OCI-LY1 (cell line): ENCODE measurements at regions not wholly inside any gene's neighbourhood (a gene's known extent, or its start where the extent isn't known, plus 50 kb on each side); places are given as distances from the start of the nearest gene placed in this dataset.
"Not testable (repeated sequence)": the region's sequence is repeated elsewhere in the genome, so short reads cannot be mapped to it uniquely, and the experiment has no call there.

Source experiments
- H2AFZ ChIP-seq: fragments of 200-600 bp; sonication (generic), shearing (Covaris generic); 2 replicates; pipeline ENCODE4 v1.6.0; 2014; ENCODE audit warnings: antibody characterized with exemption, mild to moderate bottlenecking, low read length
- H3F3A ChIP-seq: fragments of 200-600 bp; sonication (generic), shearing (Covaris generic); 2 replicates; pipeline ENCODE4 v1.6.0; 2014; ENCODE audit warnings: mild to moderate bottlenecking, antibody characterized with exemption, low read length, moderate library complexity; ENCODE audit not compliant: insufficient read depth
- H3K27ac ChIP-seq: fragments of 200-600 bp; sonication (generic); 2 replicates; pipeline ENCODE4 v1.5.1; 2014; ENCODE audit warnings: low read length, mixed run types, mild to moderate bottlenecking, low read depth; ENCODE audit not compliant: poor library complexity, severe bottlenecking
- H3K27me3 ChIP-seq: fragments of 200-600 bp; sonication (generic); 2 replicates; pipeline ENCODE4 v1.6.0; 2014; ENCODE audit warnings: antibody characterized with exemption, mild to moderate bottlenecking, low read length, moderate library complexity; ENCODE audit not compliant: insufficient read depth
- H3K36me3 ChIP-seq: fragments of 200-600 bp; sonication (generic); 2 replicates; pipeline ENCODE4 v1.6.1; 2014; ENCODE audit warnings: mild to moderate bottlenecking, antibody characterized with exemption, low read length, moderate library complexity, mixed read lengths; ENCODE audit not compliant: insufficient read depth
- H3K4me1 ChIP-seq: fragments of 200-600 bp; sonication (generic); 2 replicates; pipeline ENCODE4 v1.5.1; 2014; ENCODE audit warnings: mild to moderate bottlenecking, low read length, moderate library complexity; ENCODE audit not compliant: insufficient read depth, severe bottlenecking
- H3K4me2 ChIP-seq: fragments of 200-600 bp; sonication (generic), shearing (Covaris generic); 2 replicates; pipeline ENCODE4 v1.6.1; 2014; ENCODE audit warnings: low read length
- H3K4me3 ChIP-seq: fragments of 200-600 bp; sonication (generic); 2 replicates; pipeline ENCODE4 v1.5.1; 2014; ENCODE audit warnings: low read length, low read depth, mild to moderate bottlenecking, mixed read lengths; ENCODE audit not compliant: poor library complexity, severe bottlenecking
- H3K79me2 ChIP-seq: fragments of 200-600 bp; shearing (Covaris generic); 2 replicates; pipeline ENCODE4 v1.6.1; 2016; ENCODE audit warnings: mixed run types, low read length, mixed read lengths; ENCODE audit not compliant: insufficient read depth
- H3K9ac ChIP-seq: fragments of 200-600 bp; sonication (generic), shearing (Covaris generic); 2 replicates; pipeline ENCODE4 v1.6.1; 2014; ENCODE audit warnings: mild to moderate bottlenecking, low read length, mixed read lengths
- H3K9me2 ChIP-seq: fragments of 200-600 bp; sonication (generic), shearing (Covaris generic); 2 replicates; pipeline ENCODE4 v1.6.1; 2014; ENCODE audit warnings: low read depth, mild to moderate bottlenecking, low read length, mixed read lengths
- H3K9me3 ChIP-seq: fragments of 200-600 bp; shearing (Covaris generic); 2 replicates; pipeline ENCODE4 v1.6.1; 2014; ENCODE audit warnings: low read length, mixed read lengths
- H4K20me1 ChIP-seq: fragments of 200-600 bp; sonication (generic), shearing (Covaris generic); 2 replicates; pipeline ENCODE4 v1.6.0; 2016; ENCODE audit warnings: mild to moderate bottlenecking, low read length; ENCODE audit not compliant: insufficient read depth
- CTCF ChIP-seq: fragments of 200-600 bp; sonication (generic), shearing (Covaris generic); IDR thresholded peaks from 2 replicates; pipeline ENCODE4 v1.5.1; 2017; ENCODE audit warnings: mild to moderate bottlenecking, antibody characterized with exemption, low read length, moderate library complexity, mixed read lengths
- EZH2 ChIP-seq: fragments of 200-600 bp; sonication (generic), shearing (Covaris generic); IDR thresholded peaks from 2 replicates; pipeline ENCODE4 v1.8.0; 2017; ENCODE audit warnings: borderline replicate concordance, mixed run types, mild to moderate bottlenecking, antibody characterized with exemption, low read length, moderate library complexity, mixed read lengths

- H3K4me3 ChIP-seq: no peak overlapping the region
- no peaks in the 10 kb centered on the region for H3K27me3 ChIP-seq
- H4K20me1 ChIP-seq: no peaks in the 10 kb centered on the region
- H3K4me2 ChIP-seq: no peak overlapping the region
- no peak overlapping the region for H3K9ac ChIP-seq
- H3F3A ChIP-seq: no peaks in the 10 kb centered on the region
- TF ChIP-seq CTCF (no peak), EZH2 (no peak)
- no peak overlapping the region for H3K27ac ChIP-seq
- no peaks in the 10 kb centered on the region for H3K4me1 ChIP-seq
- H3K9me2 ChIP-seq: no peaks in the 10 kb centered on the region
- no peaks in the 10 kb centered on the region for H3K36me3 ChIP-seq
- H3K79me2 ChIP-seq: no peaks in the 10 kb centered on the region
- no peak overlapping the region for H2AFZ ChIP-seq
- H3K9me3 ChIP-seq: no peaks in the 10 kb centered on the region
Observed at GRCh38 chr4:152187693-152188092, 348.2 kb downstream of the FBXW7 start.

- Histone ChIP-seq H4K20me1 (no peaks in the 10 kb centered on the region), H3K9me2 (no peaks in the 10 kb centered on the region), H3K27ac (no peak overlapping the region), H3K9ac (no peak overlapping the region), H3K79me2 (no peaks in the 10 kb centered on the region), H3K9me3 (no peaks in the 10 kb centered on the region), H3K4me2 (no peak overlapping the region), H3F3A (no peaks in the 10 kb centered on the region), H2AFZ (no peak overlapping the region), H3K4me3 (no peak overlapping the region), H3K4me1 (no peaks in the 10 kb centered on the region), H3K36me3 (no peaks in the 10 kb centered on the region), H3K27me3 (no peaks in the 10 kb centered on the region)
- TF ChIP-seq CTCF: no peak
- no peak for TF ChIP-seq EZH2
Observed at GRCh38 chr4:152185786-152186550, 349.9 kb downstream of the FBXW7 start.

- no peaks in the 10 kb centered on the region for H4K20me1 ChIP-seq
- no peaks in the 10 kb centered on the region for H3K9me3 ChIP-seq
- no peaks in the 10 kb centered on the region for H3F3A ChIP-seq
- H2AFZ ChIP-seq: no peak overlapping the region
- TF ChIP-seq EZH2: no peak
- H3K4me3 ChIP-seq: no peak overlapping the region
- no peaks in the 10 kb centered on the region for H3K36me3 ChIP-seq
- H3K79me2 ChIP-seq: no peaks in the 10 kb centered on the region
- no peaks in the 10 kb centered on the region for H3K27me3 ChIP-seq
- H3K27ac ChIP-seq: no peak overlapping the region
- H3K9ac ChIP-seq: no peak overlapping the region
- H3K4me2 ChIP-seq: no peak overlapping the region
- H3K9me2 ChIP-seq: no peaks in the 10 kb centered on the region
- no peaks in the 10 kb centered on the region for H3K4me1 ChIP-seq
Observed at GRCh38 chr4:152181150-152181549, 354.7 kb downstream of the FBXW7 start.

GRCh38 chr4:152180369-152180768, 355.5 kb downstream of the FBXW7 start:
- Histone ChIP-seq H3K4me2 (no peak overlapping the region), H3F3A (no peaks in the 10 kb centered on the region), H3K9ac (no peak overlapping the region), H3K36me3 (no peaks in the 10 kb centered on the region), H3K9me2 (no peaks in the 10 kb centered on the region), H3K4me3 (no peak overlapping the region), H3K4me1 (no peaks in the 10 kb centered on the region), H4K20me1 (no peaks in the 10 kb centered on the region), H3K27me3 (no peaks in the 10 kb centered on the region), H3K79me2 (no peaks in the 10 kb centered on the region), H3K9me3 (no peaks in the 10 kb centered on the region), H2AFZ (no peak overlapping the region), H3K27ac (no peak overlapping the region)
- TF ChIP-seq CTCF: no peak
- no peak for TF ChIP-seq EZH2

GRCh38 chr4:152177538-152177937, 358.4 kb downstream of the FBXW7 start:
- H2AFZ ChIP-seq, H3K36me3 ChIP-seq, H3F3A ChIP-seq, H3K9ac ChIP-seq, H3K9me2 ChIP-seq, H3K4me1 ChIP-seq, H3K79me2 ChIP-seq, H3K4me2 ChIP-seq, H3K4me3 ChIP-seq, H4K20me1 ChIP-seq, H3K27me3 ChIP-seq, H3K27ac ChIP-seq, H3K9me3 ChIP-seq: not testable (repeated sequence)
